ENCODE measurements at regions not wholly inside any gene's neighbourhood (a gene's known extent, or its start where the extent isn't known, plus 50 kb on each side); places are given as distances from the start of the nearest gene placed in this dataset.

DNA sequence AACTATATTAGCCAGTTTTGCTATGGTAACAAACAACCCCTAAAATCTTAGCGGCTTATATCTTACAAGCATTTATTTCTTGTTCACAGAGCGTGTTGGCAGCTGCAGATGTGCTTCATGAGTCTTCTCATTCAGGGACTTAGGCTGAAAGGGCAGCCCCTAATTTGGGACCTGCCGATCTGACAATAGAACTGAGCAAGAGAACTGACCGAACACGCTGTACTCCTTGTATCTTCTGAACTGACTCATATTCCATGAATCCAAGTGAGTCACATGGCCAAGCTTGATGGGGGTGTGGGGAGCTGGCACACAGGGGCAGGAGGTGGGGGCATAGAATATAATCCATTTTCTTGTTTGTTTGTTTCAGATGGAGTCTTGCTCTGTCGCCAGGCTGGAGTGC lies 481.7 kb upstream of the CADM1 start:
- WGBS, 2 donors (ENCODE audit: low coverage in 1 of 2) = 100% methylated on average over 5 to 6 of the region's 6 CpGs
- no peak for ATAC-seq
- TF ChIP-seq POLR2AphosphoS5 (IDR thresholded peaks at IDR 0.05) (no peak), EP300 (IDR thresholded peaks at IDR 0.05) (no peak), POLR2A (IDR thresholded peaks at IDR 0.05) (no peak)
- TF ChIP-seq, protein P1, sequence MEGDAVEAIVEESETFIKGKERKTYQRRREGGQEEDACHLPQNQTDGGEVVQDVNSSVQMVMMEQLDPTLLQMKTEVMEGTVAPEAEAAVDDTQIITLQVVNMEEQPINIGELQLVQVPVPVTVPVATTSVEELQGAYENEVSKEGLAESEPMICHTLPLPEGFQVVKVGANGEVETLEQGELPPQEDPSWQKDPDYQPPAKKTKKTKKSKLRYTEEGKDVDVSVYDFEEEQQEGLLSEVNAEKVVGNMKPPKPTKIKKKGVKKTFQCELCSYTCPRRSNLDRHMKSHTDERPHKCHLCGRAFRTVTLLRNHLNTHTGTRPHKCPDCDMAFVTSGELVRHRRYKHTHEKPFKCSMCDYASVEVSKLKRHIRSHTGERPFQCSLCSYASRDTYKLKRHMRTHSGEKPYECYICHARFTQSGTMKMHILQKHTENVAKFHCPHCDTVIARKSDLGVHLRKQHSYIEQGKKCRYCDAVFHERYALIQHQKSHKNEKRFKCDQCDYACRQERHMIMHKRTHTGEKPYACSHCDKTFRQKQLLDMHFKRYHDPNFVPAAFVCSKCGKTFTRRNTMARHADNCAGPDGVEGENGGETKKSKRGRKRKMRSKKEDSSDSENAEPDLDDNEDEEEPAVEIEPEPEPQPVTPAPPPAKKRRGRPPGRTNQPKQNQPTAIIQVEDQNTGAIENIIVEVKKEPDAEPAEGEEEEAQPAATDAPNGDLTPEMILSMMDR (IDR thresholded peaks at IDR 0.05) = no peak

DNA sequence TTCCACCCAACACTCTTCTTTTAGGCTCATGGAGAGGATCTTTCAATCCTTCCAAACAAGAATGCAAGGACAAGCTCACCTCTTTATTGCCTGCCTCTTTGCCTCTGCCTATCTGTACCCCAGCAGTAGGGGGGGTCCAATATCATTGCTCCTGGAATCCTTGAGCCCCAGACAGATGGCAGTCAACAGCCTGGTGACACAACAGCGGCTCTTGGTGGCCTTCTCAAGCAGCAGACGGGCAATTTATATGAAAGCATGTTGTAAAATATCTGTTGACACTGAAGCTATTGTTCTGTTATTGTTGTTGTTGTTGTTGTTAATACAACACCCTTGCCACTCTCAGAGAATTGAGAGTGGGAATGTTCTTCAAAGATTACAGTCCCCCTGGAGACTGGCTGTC lies 480.0 kb upstream of the CADM1 start:
- H3K27ac ChIP-seq = no peak overlapping the region
- H3K4me3 ChIP-seq = no peak overlapping the region
- WGBS, 2 donors (ENCODE audit: low coverage in 1 of 2) = 88 to 100% methylated on average over 2 of the region's 2 CpGs
- peaks cover 0 to 15% (median 0%) of the 10 kb centered on the region in 3 donors for H3K4me1 ChIP-seq
- peaks cover 6% of the 10 kb centered on the region for H3K27me3 ChIP-seq
- no peaks in the 10 kb centered on the region for H3K36me3 ChIP-seq
- H3K9me3 ChIP-seq = no peaks in the 10 kb centered on the region
- no peak for ATAC-seq
- TF ChIP-seq EP300 (IDR thresholded peaks at IDR 0.05) = no peak
- TF ChIP-seq, protein P1 (IDR thresholded peaks at IDR 0.05) = no peak

More for the DNA sequence above, 481.7 kb upstream of the CADM1 start:
- Histone ChIP-seq H3K4me3 (no peak overlapping the region), H3K27ac (no peak overlapping the region), H3K4me1 (peaks cover 0 to 6% (median 0%) of the 10 kb centered on the region in 3 donors), H3K9me3 (no peaks in the 10 kb centered on the region), H3K27me3 (peaks cover 7% of the 10 kb centered on the region), H3K36me3 (no peaks in the 10 kb centered on the region)

- WGBS, 2 donors (ENCODE audit: low coverage in 1 of 2) = 68% methylated on average over 3 of the region's 4 CpGs; no CpG with 5 or more reads in 1 of the 2 donors
- Histone ChIP-seq H3K4me3 (no peak overlapping the region), H3K27me3 (no peaks in the 10 kb centered on the region), H3K9me3 (no peaks in the 10 kb centered on the region), H3K36me3 (no peaks in the 10 kb centered on the region), H3K4me1 (peaks cover 0 to 15% (median 0%) of the 10 kb centered on the region in 3 donors), H3K27ac (no peak overlapping the region)
- ATAC-seq = no peak
- TF ChIP-seq POLR2AphosphoS5 (IDR thresholded peaks at IDR 0.05) (no peak), POLR2A (IDR thresholded peaks at IDR 0.05) (no peak), EP300 (IDR thresholded peaks at IDR 0.05) (no peak)
- TF ChIP-seq, protein P1 (IDR thresholded peaks at IDR 0.05) = no peak
Measured at GRCh38 chr11:115982666-115983065, 478.5 kb upstream of the CADM1 start.

- ATAC-seq = no peak
- no peak overlapping the region for H3K27ac ChIP-seq
- no peaks in the 10 kb centered on the region for H3K9me3 ChIP-seq
- H3K36me3 ChIP-seq = no peaks in the 10 kb centered on the region
- peaks cover 0 to 15% (median 0%) of the 10 kb centered on the region in 3 donors for H3K4me1 ChIP-seq
- WGBS, 2 donors (ENCODE audit: low coverage in 1 of 2) = 73 to 77% methylated on average over 2 to 3 of the region's 3 CpGs
- H3K27me3 ChIP-seq = no peaks in the 10 kb centered on the region
- no peak overlapping the region for H3K4me3 ChIP-seq
- TF ChIP-seq POLR2AphosphoS5 (IDR thresholded peaks at IDR 0.05) = no peak
- TF ChIP-seq, protein P1 (IDR thresholded peaks at IDR 0.05) = no peak
Measured at GRCh38 chr11:115981814-115982471, 477.7 kb upstream of the CADM1 start.

GRCh38 chr11:115981104-115981481 lies 476.9 kb upstream of the CADM1 start:
- no peaks in the 10 kb centered on the region for H3K27me3 ChIP-seq
- TF ChIP-seq EP300 (IDR thresholded peaks at IDR 0.05) (no peak), POLR2A (IDR thresholded peaks at IDR 0.05) (no peak), POLR2AphosphoS5 (IDR thresholded peaks at IDR 0.05) (no peak)
- TF ChIP-seq, protein P1 (IDR thresholded peaks at IDR 0.05) = no peak
- 63 to 74% methylated on average over 3 of the region's 3 CpGs for WGBS, 2 donors (ENCODE audit: low coverage in 1 of 2)
- H3K27ac ChIP-seq = no peak overlapping the region
- H3K36me3 ChIP-seq = no peaks in the 10 kb centered on the region
- H3K9me3 ChIP-seq = no peaks in the 10 kb centered on the region
- no peak for ATAC-seq
- H3K4me1 ChIP-seq = peaks cover 0 to 15% (median 0%) of the 10 kb centered on the region in 3 donors
- no peak overlapping the region for H3K4me3 ChIP-seq

Data from gastroesophageal sphincter (tissue), 4 donors.